ENCODE measurements at regions not wholly inside any gene's neighbourhood (a gene's known extent, or its start where the extent isn't known, plus 50 kb on each side); places are given as distances from the start of the nearest gene placed in this dataset.

DNA sequence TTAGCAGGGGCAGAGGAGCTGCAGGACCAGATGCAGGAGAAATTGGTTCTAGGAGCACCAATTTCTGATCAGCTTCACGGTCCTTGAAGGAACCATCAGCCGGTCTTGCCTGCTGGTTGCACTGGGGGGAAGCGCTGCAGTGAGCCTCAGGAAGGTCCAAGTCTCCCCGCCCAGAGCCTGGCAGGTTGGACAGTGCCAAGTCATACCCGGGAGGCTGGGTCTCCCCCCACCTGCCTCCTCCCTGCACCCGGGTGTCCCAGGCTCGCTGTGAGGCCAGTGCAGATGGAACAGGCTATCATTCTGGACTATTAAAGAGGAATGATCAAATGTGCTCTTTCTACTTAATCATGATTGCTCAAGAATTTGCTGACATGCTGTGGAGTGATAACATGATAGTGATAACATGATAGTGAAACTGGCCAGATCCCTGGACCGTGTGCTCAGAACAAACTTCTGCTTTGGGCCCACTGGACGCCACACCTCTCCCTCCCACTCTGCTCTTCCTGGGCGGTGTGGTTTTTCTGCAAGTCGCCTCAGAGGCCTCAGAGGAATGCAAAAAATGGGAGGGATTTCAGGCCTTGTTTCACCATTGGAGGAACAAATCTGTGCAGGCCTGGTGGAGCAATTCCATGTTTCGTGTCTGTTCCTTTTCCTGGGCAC lies 236.0 kb downstream of the IRF8 start:
- H3K79me2 ChIP-seq (ENCODE audit: control insufficient read depth, insufficient read depth, low read length): no peaks in the 10 kb centered on the region
- no peaks in the 10 kb centered on the region for H3K4me1 ChIP-seq (ENCODE audit: control insufficient read depth, extremely low read depth, insufficient read depth, low read length)
- H3K27me3 ChIP-seq (ENCODE audit: control insufficient read depth, extremely low read depth, insufficient read depth, low read length): no peaks in the 10 kb centered on the region
- H3K36me3 ChIP-seq (ENCODE audit: control insufficient read depth in 2 of 2, extremely low read depth in 1 of 2, insufficient read depth in 2 of 2, low read length in 2 of 2): no peaks in the 10 kb centered on the region
- TF ChIP-seq, protein P1, sequence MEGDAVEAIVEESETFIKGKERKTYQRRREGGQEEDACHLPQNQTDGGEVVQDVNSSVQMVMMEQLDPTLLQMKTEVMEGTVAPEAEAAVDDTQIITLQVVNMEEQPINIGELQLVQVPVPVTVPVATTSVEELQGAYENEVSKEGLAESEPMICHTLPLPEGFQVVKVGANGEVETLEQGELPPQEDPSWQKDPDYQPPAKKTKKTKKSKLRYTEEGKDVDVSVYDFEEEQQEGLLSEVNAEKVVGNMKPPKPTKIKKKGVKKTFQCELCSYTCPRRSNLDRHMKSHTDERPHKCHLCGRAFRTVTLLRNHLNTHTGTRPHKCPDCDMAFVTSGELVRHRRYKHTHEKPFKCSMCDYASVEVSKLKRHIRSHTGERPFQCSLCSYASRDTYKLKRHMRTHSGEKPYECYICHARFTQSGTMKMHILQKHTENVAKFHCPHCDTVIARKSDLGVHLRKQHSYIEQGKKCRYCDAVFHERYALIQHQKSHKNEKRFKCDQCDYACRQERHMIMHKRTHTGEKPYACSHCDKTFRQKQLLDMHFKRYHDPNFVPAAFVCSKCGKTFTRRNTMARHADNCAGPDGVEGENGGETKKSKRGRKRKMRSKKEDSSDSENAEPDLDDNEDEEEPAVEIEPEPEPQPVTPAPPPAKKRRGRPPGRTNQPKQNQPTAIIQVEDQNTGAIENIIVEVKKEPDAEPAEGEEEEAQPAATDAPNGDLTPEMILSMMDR (optimal IDR thresholded peaks at IDR 0.05 in 1 of 3, IDR thresholded peaks at IDR 0.05 in 1 of 3, conservative IDR thresholded peaks at IDR 0.05 in 1 of 3; ENCODE audit: extremely low read depth in 1 of 3, insufficient read depth in 2 of 3, low read length in 3 of 3): no peak
- TF ChIP-seq EZH2 (IDR thresholded peaks at IDR 0.05; ENCODE audit: low read length): no peak
- no peak overlapping the region for H3K4me2 ChIP-seq (ENCODE audit: control insufficient read depth, extremely low read depth, insufficient read depth, low read depth, low read length)
- dilution Hi-C loops (cut with MboI; ENCODE audit: extremely low pct_ligation_motif_present, low sequenced_read_pairs): no loop called here
- no peak for DNase-seq (ENCODE audit: low read depth, low spot score)
- H3K4me3 ChIP-seq (ENCODE audit: control insufficient read depth in 2 of 3, extremely low read depth in 1 of 3, insufficient read depth in 2 of 3, low read depth in 1 of 3, low read length in 3 of 3): no peak overlapping the region
- H3K9ac ChIP-seq (ENCODE audit: control insufficient read depth, extremely low read depth, insufficient read depth, low read length): no peak overlapping the region
- H3K9me3 ChIP-seq (ENCODE audit: control insufficient read depth, low read depth, low read length): peaks cover 5% of the 10 kb centered on the region
- H3K9me1 ChIP-seq (ENCODE audit: control insufficient read depth, extremely low read depth, insufficient read depth, low read length): no peaks in the 10 kb centered on the region
- no peak overlapping the region for H2AFZ ChIP-seq (ENCODE audit: control insufficient read depth, low read length)
- H4K20me1 ChIP-seq (ENCODE audit: control insufficient read depth, extremely low read depth, insufficient read depth, low read length): no peaks in the 10 kb centered on the region
- no peak for FAIRE-seq
- H3K27ac ChIP-seq (ENCODE audit: control insufficient read depth, insufficient read depth, low read length): no peak overlapping the region

DNA sequence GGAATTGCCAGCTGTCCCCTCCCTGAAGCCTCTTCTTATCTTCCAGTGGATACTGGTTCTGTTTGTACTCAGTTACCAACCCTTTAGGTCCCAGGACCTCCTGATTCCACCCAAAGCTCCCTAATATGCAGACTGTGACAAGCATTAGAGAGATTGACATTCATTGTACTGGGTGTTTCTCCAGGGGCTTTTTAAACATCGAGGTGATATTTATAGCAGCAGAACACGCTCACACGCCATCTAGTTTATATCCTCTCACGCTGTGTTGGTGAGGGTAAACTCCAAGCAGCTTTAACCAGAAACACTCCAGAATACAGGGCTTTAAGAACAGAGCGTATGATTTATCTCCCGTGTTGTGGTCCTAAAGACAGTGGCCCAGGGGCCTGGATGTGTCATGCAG lies 238.4 kb downstream of the IRF8 start:
- no peak for DNase-seq (ENCODE audit: low read depth, low spot score)
- Histone ChIP-seq H3K9ac (ENCODE audit: control insufficient read depth, extremely low read depth, insufficient read depth, low read length) (no peak overlapping the region), H3K4me3 (ENCODE audit: control insufficient read depth in 2 of 3, extremely low read depth in 1 of 3, insufficient read depth in 2 of 3, low read depth in 1 of 3, low read length in 3 of 3) (no peak overlapping the region), H3K27me3 (ENCODE audit: control insufficient read depth, extremely low read depth, insufficient read depth, low read length) (no peaks in the 10 kb centered on the region), H3K4me2 (ENCODE audit: control insufficient read depth, extremely low read depth, insufficient read depth, low read depth, low read length) (no peak overlapping the region), H3K36me3 (ENCODE audit: control insufficient read depth in 2 of 2, extremely low read depth in 1 of 2, insufficient read depth in 2 of 2, low read length in 2 of 2) (no peaks in the 10 kb centered on the region), H3K9me3 (ENCODE audit: control insufficient read depth, low read depth, low read length) (peaks cover 5% of the 10 kb centered on the region), H4K20me1 (ENCODE audit: control insufficient read depth, extremely low read depth, insufficient read depth, low read length) (no peaks in the 10 kb centered on the region), H3K4me1 (ENCODE audit: control insufficient read depth, extremely low read depth, insufficient read depth, low read length) (no peaks in the 10 kb centered on the region), H3K79me2 (ENCODE audit: control insufficient read depth, insufficient read depth, low read length) (no peaks in the 10 kb centered on the region), H3K27ac (ENCODE audit: control insufficient read depth, insufficient read depth, low read length) (no peak overlapping the region), H2AFZ (ENCODE audit: control insufficient read depth, low read length) (no peak overlapping the region), H3K9me1 (ENCODE audit: control insufficient read depth, extremely low read depth, insufficient read depth, low read length) (no peaks in the 10 kb centered on the region)
- FAIRE-seq: no peak
- no peak for TF ChIP-seq EZH2 (IDR thresholded peaks at IDR 0.05; ENCODE audit: low read length)
- TF ChIP-seq, protein P1 (optimal IDR thresholded peaks at IDR 0.05 in 1 of 3, IDR thresholded peaks at IDR 0.05 in 1 of 3, conservative IDR thresholded peaks at IDR 0.05 in 1 of 3; ENCODE audit: extremely low read depth in 1 of 3, insufficient read depth in 2 of 3, low read length in 3 of 3): no peak
- dilution Hi-C loops (cut with MboI; ENCODE audit: extremely low pct_ligation_motif_present, low sequenced_read_pairs): no loop called here

Data from keratinocyte (primary cell).